ENCODE measurements at regions not wholly inside any gene's neighbourhood (a gene's known extent, or its start where the extent isn't known, plus 50 kb on each side); places are given as distances from the start of the nearest gene placed in this dataset.
"Not testable (repeated sequence)": the region's sequence is repeated elsewhere in the genome, so short reads cannot be mapped to it uniquely, and the experiment has no call there.

GRCh38 chr14:43651185-43651787 is 855.8 kb downstream of the FSCB start:
- H3K9me3 ChIP-seq (ENCODE audit: control insufficient read depth, insufficient read depth, low read length): no peaks in the 10 kb centered on the region
- no peaks in the 10 kb centered on the region for H3K4me1 ChIP-seq (ENCODE audit: insufficient read depth, low read length)
- no peaks in the 10 kb centered on the region for H3K36me3 ChIP-seq (ENCODE audit: insufficient read depth, low read length)
- no peak overlapping the region for H3K9ac ChIP-seq (ENCODE audit: low read depth, low read length)

GRCh38 chr14:43649508-43649907 is 857.6 kb downstream of the FSCB start:
- Histone ChIP-seq H3K9ac (ENCODE audit: low read depth, low read length) (no peak overlapping the region), H3K9me3 (ENCODE audit: control insufficient read depth, insufficient read depth, low read length) (no peaks in the 10 kb centered on the region), H3K36me3 (ENCODE audit: insufficient read depth, low read length) (no peaks in the 10 kb centered on the region), H3K4me1 (ENCODE audit: insufficient read depth, low read length) (no peaks in the 10 kb centered on the region)

GRCh38 chr14:43647302-43647701 is 859.8 kb downstream of the FSCB start:
- Histone ChIP-seq H3K4me1 (ENCODE audit: insufficient read depth, low read length) (no peaks in the 10 kb centered on the region), H3K9me3 (ENCODE audit: control insufficient read depth, insufficient read depth, low read length) (no peaks in the 10 kb centered on the region), H3K36me3 (ENCODE audit: insufficient read depth, low read length) (no peaks in the 10 kb centered on the region), H3K9ac (ENCODE audit: low read depth, low read length) (no peak overlapping the region)

GRCh38 chr14:43640718-43641267 is 866.3 kb downstream of the FSCB start:
- Histone ChIP-seq H3K4me1 (ENCODE audit: insufficient read depth, low read length) (no peaks in the 10 kb centered on the region), H3K36me3 (ENCODE audit: insufficient read depth, low read length) (no peaks in the 10 kb centered on the region), H3K9ac (ENCODE audit: low read depth, low read length) (no peak overlapping the region), H3K9me3 (ENCODE audit: control insufficient read depth, insufficient read depth, low read length) (no peaks in the 10 kb centered on the region)

- H3K9ac ChIP-seq (ENCODE audit: low read depth, low read length): no peak overlapping the region
- no peaks in the 10 kb centered on the region for H3K4me1 ChIP-seq (ENCODE audit: insufficient read depth, low read length)
- H3K9me3 ChIP-seq (ENCODE audit: control insufficient read depth, insufficient read depth, low read length): no peaks in the 10 kb centered on the region
- H3K36me3 ChIP-seq (ENCODE audit: insufficient read depth, low read length): no peaks in the 10 kb centered on the region
Observed at GRCh38 chr14:43625294-43625693, 881.8 kb downstream of the FSCB start.

GRCh38 chr14:43621282-43621681 is 885.8 kb downstream of the FSCB start:
- H3K4me1 ChIP-seq (ENCODE audit: insufficient read depth, low read length): no peaks in the 10 kb centered on the region
- H3K36me3 ChIP-seq (ENCODE audit: insufficient read depth, low read length): no peaks in the 10 kb centered on the region
- H3K9ac ChIP-seq (ENCODE audit: low read depth, low read length): no peak overlapping the region
- no peaks in the 10 kb centered on the region for H3K9me3 ChIP-seq (ENCODE audit: control insufficient read depth, insufficient read depth, low read length)

GRCh38 chr14:43595096-43595772 is 911.8 kb downstream of the FSCB start:
- Histone ChIP-seq H3K9ac (ENCODE audit: low read depth, low read length) (no peak overlapping the region), H3K9me3 (ENCODE audit: control insufficient read depth, insufficient read depth, low read length) (no peaks in the 10 kb centered on the region), H3K36me3 (ENCODE audit: insufficient read depth, low read length) (no peaks in the 10 kb centered on the region), H3K4me1 (ENCODE audit: insufficient read depth, low read length) (no peaks in the 10 kb centered on the region)

- no peak overlapping the region for H3K9ac ChIP-seq (ENCODE audit: low read depth, low read length)
- H3K4me1 ChIP-seq (ENCODE audit: insufficient read depth, low read length): peaks cover 4% of the 10 kb centered on the region; the same call in 1 of the 2 replicates
- H3K9me3 ChIP-seq (ENCODE audit: control insufficient read depth, insufficient read depth, low read length): no peaks in the 10 kb centered on the region
- H3K36me3 ChIP-seq (ENCODE audit: insufficient read depth, low read length): no peaks in the 10 kb centered on the region
Observed at GRCh38 chr14:43591776-43592175, 915.3 kb downstream of the FSCB start.

- Histone ChIP-seq H3K36me3 (ENCODE audit: insufficient read depth, low read length) (no peaks in the 10 kb centered on the region), H3K4me1 (ENCODE audit: insufficient read depth, low read length) (peaks cover 4% of the 10 kb centered on the region; the same call in 1 of the 2 replicates), H3K9ac (ENCODE audit: low read depth, low read length) (no peak overlapping the region), H3K9me3 (ENCODE audit: control insufficient read depth, insufficient read depth, low read length) (no peaks in the 10 kb centered on the region)
Observed at GRCh38 chr14:43587183-43587582, 919.9 kb downstream of the FSCB start.

- Histone ChIP-seq H3K9ac (ENCODE audit: low read depth, low read length) (no peak overlapping the region), H3K36me3 (ENCODE audit: insufficient read depth, low read length) (no peaks in the 10 kb centered on the region; the same call in 1 of the 2 replicates), H3K4me1 (ENCODE audit: insufficient read depth, low read length) (no peaks in the 10 kb centered on the region), H3K9me3 (ENCODE audit: control insufficient read depth, insufficient read depth, low read length) (peaks cover 8% of the 10 kb centered on the region; the same call in 1 of the 2 replicates)
Observed at GRCh38 chr14:43579671-43580070, 927.4 kb downstream of the FSCB start.

GRCh38 chr14:43568022-43568421 is 939.1 kb downstream of the FSCB start:
- Histone ChIP-seq H3K4me1 (ENCODE audit: insufficient read depth, low read length) (no peaks in the 10 kb centered on the region), H3K9me3 (ENCODE audit: control insufficient read depth, insufficient read depth, low read length) (no peaks in the 10 kb centered on the region), H3K9ac (ENCODE audit: low read depth, low read length) (no peak overlapping the region), H3K36me3 (ENCODE audit: insufficient read depth, low read length) (no peaks in the 10 kb centered on the region)

GRCh38 chr14:43548368-43548767 is 958.7 kb downstream of the FSCB start:
- Histone ChIP-seq H3K4me1 (ENCODE audit: insufficient read depth, low read length) (no peaks in the 10 kb centered on the region), H3K9ac (ENCODE audit: low read depth, low read length) (no peak overlapping the region), H3K36me3 (ENCODE audit: insufficient read depth, low read length) (no peaks in the 10 kb centered on the region), H3K9me3 (ENCODE audit: control insufficient read depth, insufficient read depth, low read length) (no peaks in the 10 kb centered on the region)

- not testable (repeated sequence) for H3K36me3 ChIP-seq (ENCODE audit: insufficient read depth, low read length); H3K9me3 ChIP-seq (ENCODE audit: control insufficient read depth, insufficient read depth, low read length); H3K9ac ChIP-seq (ENCODE audit: low read depth, low read length); H3K4me1 ChIP-seq (ENCODE audit: insufficient read depth, low read length)
Observed at GRCh38 chr14:43547596-43547995, 959.5 kb downstream of the FSCB start.

GRCh38 chr14:43541356-43541755 is 965.7 kb downstream of the FSCB start:
- Histone ChIP-seq H3K9me3 (ENCODE audit: control insufficient read depth, insufficient read depth, low read length) (no peaks in the 10 kb centered on the region), H3K4me1 (ENCODE audit: insufficient read depth, low read length) (no peaks in the 10 kb centered on the region), H3K36me3 (ENCODE audit: insufficient read depth, low read length) (no peaks in the 10 kb centered on the region), H3K9ac (ENCODE audit: low read depth, low read length) (no peak overlapping the region)

- H3K4me1 ChIP-seq (ENCODE audit: insufficient read depth, low read length): no peaks in the 10 kb centered on the region
- H3K9me3 ChIP-seq (ENCODE audit: control insufficient read depth, insufficient read depth, low read length): no peaks in the 10 kb centered on the region
- H3K36me3 ChIP-seq (ENCODE audit: insufficient read depth, low read length): no peaks in the 10 kb centered on the region
- H3K9ac ChIP-seq (ENCODE audit: low read depth, low read length): no peak overlapping the region
Observed at GRCh38 chr14:43540948-43541347, 966.1 kb downstream of the FSCB start.
